GM19328 (cell line): ENCODE measurements at regions not wholly inside any gene's neighbourhood (a gene's known extent, or its start where the extent isn't known, plus 50 kb on each side); places are given as distances from the start of the nearest gene placed in this dataset.
"Not testable (repeated sequence)": the region's sequence is repeated elsewhere in the genome, so short reads cannot be mapped to it uniquely, and the experiment has no call there.

Source experiments
- ATAC-seq: cut with Tn5 transposase; IDR thresholded peaks from one replicate; pipeline ENCODE4 v1.9.1; 2021; ENCODE audit warnings: mild to moderate bottlenecking, moderate library complexity; ENCODE audit not compliant: unreplicated experiment

- no peak for ATAC-seq
These were observed 199.9 kb upstream of the KCNMB2 start for GRCh38 chr3:178336336-178336735.

GRCh38 chr3:178340506-178340905, 195.7 kb upstream of the KCNMB2 start:
- ATAC-seq: no peak

GRCh38 chr3:178341636-178342035, 194.6 kb upstream of the KCNMB2 start:
- ATAC-seq: no peak

- ATAC-seq: no peak
These were observed 194.1 kb upstream of the KCNMB2 start for GRCh38 chr3:178342111-178342510.

- ATAC-seq: no peak
These were observed 192.7 kb upstream of the KCNMB2 start for GRCh38 chr3:178343433-178344038.

- no peak for ATAC-seq
These were observed 190.3 kb upstream of the KCNMB2 start for GRCh38 chr3:178345944-178346343.

- not testable (repeated sequence) for ATAC-seq
These were observed 187.5 kb upstream of the KCNMB2 start for GRCh38 chr3:178348561-178349217.

GRCh38 chr3:178349218-178349596, 187.0 kb upstream of the KCNMB2 start:
- not testable (repeated sequence) for ATAC-seq

GRCh38 chr3:178350763-178351162, 185.5 kb upstream of the KCNMB2 start:
- ATAC-seq: no peak

- ATAC-seq: no peak
These were observed 183.8 kb upstream of the KCNMB2 start for GRCh38 chr3:178352326-178353005.

GRCh38 chr3:178353006-178353694, 183.1 kb upstream of the KCNMB2 start:
- no peak for ATAC-seq

- ATAC-seq: no peak
These were observed 176.5 kb upstream of the KCNMB2 start for GRCh38 chr3:178359728-178360127.

- ATAC-seq: not testable (repeated sequence)
These were observed 173.2 kb upstream of the KCNMB2 start for GRCh38 chr3:178363048-178363447.

GRCh38 chr3:178367817-178368617, 168.2 kb upstream of the KCNMB2 start:
- ATAC-seq: no peak

- ATAC-seq: no peak
These were observed 167.2 kb upstream of the KCNMB2 start for GRCh38 chr3:178369006-178369405.

- no peak for ATAC-seq
These were observed 166.4 kb upstream of the KCNMB2 start for GRCh38 chr3:178369811-178370210.

GRCh38 chr3:178370387-178370786, 165.8 kb upstream of the KCNMB2 start:
- ATAC-seq: no peak

GRCh38 chr3:178381555-178381954, 154.7 kb upstream of the KCNMB2 start:
- ATAC-seq: no peak

- no peak for ATAC-seq
These were observed 154.2 kb upstream of the KCNMB2 start for GRCh38 chr3:178381971-178382448.

GRCh38 chr3:178382449-178383061, 153.7 kb upstream of the KCNMB2 start:
- no peak for ATAC-seq
